ENCODE measurements at regions not wholly inside any gene's neighbourhood (a gene's known extent, or its start where the extent isn't known, plus 50 kb on each side); places are given as distances from the start of the nearest gene placed in this dataset.

DNA sequence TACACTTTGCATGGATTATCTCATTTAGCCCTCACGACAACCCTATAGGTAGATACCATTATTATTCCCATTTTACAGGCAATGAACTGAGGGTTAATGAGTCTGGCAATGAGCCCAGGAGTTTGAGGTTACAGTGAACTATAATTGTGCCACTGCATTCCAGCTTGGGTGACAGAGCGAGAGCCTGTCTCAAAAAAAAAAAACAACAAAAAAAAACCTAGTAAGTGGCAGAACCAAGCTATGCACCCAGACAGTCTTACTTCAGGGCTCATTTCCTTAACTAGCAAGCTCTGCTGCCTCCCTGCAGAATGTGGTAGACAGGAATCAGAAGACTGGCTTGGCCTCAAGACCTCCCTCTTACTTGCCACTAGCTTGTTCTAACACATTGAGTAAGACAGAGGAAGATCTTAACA is 71.9 kb upstream of the RREB1 start:
- DNase-seq (no peak), ATAC-seq (no peak)
- H3K9me3 ChIP-seq (ENCODE audit: control insufficient read depth, low read length, poor library complexity, severe bottlenecking) = no peaks in the 10 kb centered on the region
- Mint-ChIP-seq H3K4me3 (no peak overlapping the region), H3K27ac (no peak overlapping the region), H3K27me3 (peaks cover 19% of the 10 kb centered on the region), H3K36me3 (ENCODE audit: low read depth) (no peaks in the 10 kb centered on the region), H3K4me1 (peaks cover 2% of the 10 kb centered on the region)

- H3K27ac Mint-ChIP-seq = no peak overlapping the region
- no peaks in the 10 kb centered on the region for H3K9me3 ChIP-seq (ENCODE audit: control insufficient read depth, low read length, poor library complexity, severe bottlenecking)
- DNase-seq = no peak
- H3K36me3 Mint-ChIP-seq (ENCODE audit: low read depth) = no peaks in the 10 kb centered on the region
- no peaks in the 10 kb centered on the region for H3K27me3 Mint-ChIP-seq
- no peak overlapping the region for H3K4me3 Mint-ChIP-seq
- peaks cover 3% of the 10 kb centered on the region for H3K4me1 Mint-ChIP-seq
- no peak for ATAC-seq
These were observed 66.2 kb upstream of the RREB1 start for GRCh38 chr6:7041511-7042026.

DNA sequence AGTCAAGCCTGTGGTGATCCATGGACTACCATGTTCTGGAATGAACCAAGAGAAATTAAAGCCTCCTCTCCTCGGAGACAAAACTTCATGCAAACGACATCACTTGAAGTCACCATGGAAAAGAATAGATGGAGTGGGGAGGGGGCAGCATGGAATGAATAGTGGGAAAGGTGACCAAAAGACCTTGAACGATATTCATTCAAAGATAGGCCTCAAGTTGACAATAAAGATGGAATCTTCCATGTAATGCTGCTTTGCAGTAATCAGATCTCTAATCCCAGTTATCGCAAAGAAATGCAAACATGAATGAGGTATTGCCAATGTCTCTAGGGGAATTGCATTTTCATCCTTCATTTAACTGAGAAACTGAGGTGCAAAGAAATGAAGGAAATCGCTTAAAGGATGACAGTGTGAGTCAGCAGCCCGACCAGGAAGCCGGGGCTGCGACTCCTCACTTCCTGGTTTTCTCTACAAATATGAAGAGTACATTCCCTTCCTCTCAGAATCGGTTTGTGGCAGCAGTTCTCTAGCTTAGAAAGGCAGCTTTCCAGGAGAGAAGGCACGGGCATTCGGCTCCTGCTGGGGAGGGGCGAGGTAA is 65.6 kb upstream of the RREB1 start:
- ATAC-seq = no peak

DNA sequence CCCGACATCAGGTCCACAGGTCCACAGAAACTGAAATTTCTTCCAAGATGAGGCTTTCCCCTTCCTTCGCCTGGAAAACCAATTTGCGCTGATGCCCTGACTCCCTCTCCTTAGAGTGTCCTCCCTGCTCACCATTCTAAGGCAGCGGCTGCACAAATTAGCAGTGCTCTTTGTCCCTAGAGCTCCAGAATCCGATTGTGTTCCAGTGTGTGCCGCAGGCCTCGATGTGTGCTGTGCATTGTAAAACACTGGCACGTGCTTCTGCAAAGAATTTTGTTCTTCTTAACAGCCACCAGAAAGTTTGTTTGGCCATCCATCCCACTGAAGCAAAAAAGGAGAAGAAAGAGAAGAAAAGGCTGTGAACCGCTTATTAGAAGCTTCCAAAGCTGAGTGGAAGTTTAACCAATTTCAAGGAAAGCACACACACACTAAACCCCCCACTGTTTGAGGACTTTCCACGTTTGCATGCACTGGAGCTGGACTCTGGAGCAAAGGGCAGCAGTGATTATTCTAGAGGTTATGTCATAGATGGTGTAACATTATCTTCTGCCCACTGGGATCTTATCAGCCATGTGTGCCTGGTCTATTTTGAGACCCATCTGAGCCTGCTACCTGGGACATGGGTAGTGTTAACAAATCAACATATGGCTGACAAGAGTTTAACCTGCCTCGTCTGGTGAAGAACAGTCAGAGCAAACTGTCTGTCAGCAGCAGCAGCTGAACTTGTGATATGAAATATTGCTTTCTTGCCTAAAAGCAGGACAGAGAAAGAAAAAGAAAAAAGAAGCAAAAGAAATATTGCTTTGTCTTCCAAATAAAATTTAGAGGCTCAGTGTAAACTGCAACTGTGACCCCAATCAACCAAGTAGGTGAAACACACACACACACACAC is 64.9 kb upstream of the RREB1 start:
- Mint-ChIP-seq H3K27me3 (no peaks in the 10 kb centered on the region), H3K27ac (no peak overlapping the region), H3K36me3 (ENCODE audit: low read depth) (no peaks in the 10 kb centered on the region), H3K4me3 (no peak overlapping the region), H3K4me1 (peaks cover 3% of the 10 kb centered on the region)
- DNase-seq = no peak
- no peak for ATAC-seq
- H3K9me3 ChIP-seq (ENCODE audit: control insufficient read depth, low read length, poor library complexity, severe bottlenecking) = no peaks in the 10 kb centered on the region

More for the DNA sequence above, 65.6 kb upstream of the RREB1 start:
- Mint-ChIP-seq H3K36me3 (ENCODE audit: low read depth) (no peaks in the 10 kb centered on the region), H3K4me1 (peaks cover 3% of the 10 kb centered on the region), H3K4me3 (no peak overlapping the region), H3K27me3 (no peaks in the 10 kb centered on the region), H3K27ac (no peak overlapping the region)
- H3K9me3 ChIP-seq (ENCODE audit: control insufficient read depth, low read length, poor library complexity, severe bottlenecking) = no peaks in the 10 kb centered on the region
- no peak for DNase-seq

DNA sequence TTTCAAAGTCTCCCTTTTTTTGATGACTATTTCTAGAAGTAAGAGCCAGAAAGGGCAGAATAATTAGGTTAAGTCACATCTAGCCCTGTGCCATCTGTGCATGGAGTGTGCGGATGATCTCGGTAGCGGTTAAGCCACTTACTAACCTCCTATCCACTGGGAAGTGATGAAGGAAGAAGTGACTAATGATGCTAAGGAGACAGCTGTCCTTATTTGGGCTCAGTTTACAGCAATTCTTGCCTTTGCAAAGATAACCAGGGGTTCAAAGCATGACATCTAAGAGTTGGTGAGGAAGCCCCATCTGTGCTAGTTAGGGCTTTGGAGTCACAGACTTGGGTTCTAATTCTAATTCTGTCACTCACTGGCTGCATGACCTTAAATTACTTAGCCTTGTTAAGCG is 62.4 kb upstream of the RREB1 start:
- ATAC-seq = no peak
- peaks cover 3% of the 10 kb centered on the region for H3K4me1 Mint-ChIP-seq
- no peaks in the 10 kb centered on the region for H3K9me3 ChIP-seq (ENCODE audit: control insufficient read depth, low read length, poor library complexity, severe bottlenecking)
- H3K4me3 Mint-ChIP-seq = no peak overlapping the region
- no peak for DNase-seq
- no peaks in the 10 kb centered on the region for H3K27me3 Mint-ChIP-seq
- no peaks in the 10 kb centered on the region for H3K36me3 Mint-ChIP-seq (ENCODE audit: low read depth)
- no peak overlapping the region for H3K27ac Mint-ChIP-seq

GRCh38 chr6:7045746-7046145 is 62.0 kb upstream of the RREB1 start:
- no peaks in the 10 kb centered on the region for H3K27me3 Mint-ChIP-seq
- no peak overlapping the region for H3K4me3 Mint-ChIP-seq
- no peak for ATAC-seq
- DNase-seq = no peak
- no peaks in the 10 kb centered on the region for H3K9me3 ChIP-seq (ENCODE audit: control insufficient read depth, low read length, poor library complexity, severe bottlenecking)
- no peak overlapping the region for H3K27ac Mint-ChIP-seq
- H3K36me3 Mint-ChIP-seq (ENCODE audit: low read depth) = no peaks in the 10 kb centered on the region
- peaks cover 3% of the 10 kb centered on the region for H3K4me1 Mint-ChIP-seq

DNA sequence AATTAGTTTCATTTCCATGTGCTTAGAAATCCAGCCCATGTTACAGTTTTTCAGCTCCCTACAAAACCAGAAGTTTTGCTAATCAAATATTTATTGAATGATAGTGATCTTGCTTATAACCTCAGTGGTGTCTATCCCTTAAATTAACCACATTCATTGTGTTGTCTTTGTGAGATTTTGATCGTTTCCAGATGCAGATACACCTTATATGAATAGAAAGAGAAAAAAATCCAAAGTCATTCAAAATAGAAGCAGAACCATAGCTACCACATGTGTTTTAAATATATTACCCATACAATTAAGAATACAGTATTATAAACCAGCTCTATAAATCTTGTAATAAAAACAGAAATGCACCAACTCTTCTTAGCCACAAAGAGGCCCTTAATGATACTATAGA is 60.6 kb upstream of the RREB1 start:
- H3K9me3 ChIP-seq (ENCODE audit: control insufficient read depth, low read length, poor library complexity, severe bottlenecking) = no peaks in the 10 kb centered on the region
- Mint-ChIP-seq H3K27me3 (no peaks in the 10 kb centered on the region), H3K4me1 (no peaks in the 10 kb centered on the region), H3K36me3 (ENCODE audit: low read depth) (no peaks in the 10 kb centered on the region), H3K4me3 (no peak overlapping the region), H3K27ac (no peak overlapping the region)
- no peak for DNase-seq
- ATAC-seq = no peak

DNA sequence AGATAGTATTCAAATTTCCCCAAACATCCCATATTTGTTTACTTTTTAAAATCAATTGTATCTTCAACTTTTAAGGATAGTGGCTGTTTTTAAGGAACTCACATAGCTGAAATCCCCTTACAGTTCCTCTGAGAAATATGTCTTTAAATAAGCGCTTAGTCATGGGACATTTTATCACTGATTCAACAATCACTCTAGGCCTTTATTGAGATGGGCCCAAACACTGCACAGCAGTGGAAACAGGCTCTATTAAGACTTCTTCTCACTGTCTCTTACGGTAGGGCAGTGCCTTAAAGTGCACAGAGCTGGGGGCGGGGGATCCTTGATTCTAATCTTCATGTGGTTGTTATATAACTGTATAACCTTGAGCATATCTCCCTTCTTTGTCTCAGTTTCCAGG is 59.8 kb upstream of the RREB1 start:
- Mint-ChIP-seq H3K27ac (no peak overlapping the region), H3K4me1 (peaks cover 4% of the 10 kb centered on the region), H3K27me3 (no peaks in the 10 kb centered on the region), H3K4me3 (no peak overlapping the region), H3K36me3 (ENCODE audit: low read depth) (no peaks in the 10 kb centered on the region)
- no peaks in the 10 kb centered on the region for H3K9me3 ChIP-seq (ENCODE audit: control insufficient read depth, low read length, poor library complexity, severe bottlenecking)
- ATAC-seq = no peak
- DNase-seq = no peak

- no peaks in the 10 kb centered on the region for H3K27me3 Mint-ChIP-seq
- no peak overlapping the region for H3K27ac Mint-ChIP-seq
- ATAC-seq (no peak), DNase-seq (no peak)
- H3K9me3 ChIP-seq (ENCODE audit: control insufficient read depth, low read length, poor library complexity, severe bottlenecking) = no peaks in the 10 kb centered on the region
- peaks cover 6% of the 10 kb centered on the region for H3K4me1 Mint-ChIP-seq
- H3K36me3 Mint-ChIP-seq (ENCODE audit: low read depth) = no peaks in the 10 kb centered on the region
- H3K4me3 Mint-ChIP-seq = no peak overlapping the region
These were observed 58.9 kb upstream of the RREB1 start for GRCh38 chr6:7048894-7049293.

GRCh38 chr6:7050004-7050403 is 57.8 kb upstream of the RREB1 start:
- DNase-seq (no peak), ATAC-seq (no peak)
- Mint-ChIP-seq H3K36me3 (ENCODE audit: low read depth) (no peaks in the 10 kb centered on the region), H3K27me3 (no peaks in the 10 kb centered on the region), H3K4me3 (peak overlapping the region; percentile 67), H3K27ac (no peak overlapping the region), H3K4me1 (peaks cover 6% of the 10 kb centered on the region)
- no peaks in the 10 kb centered on the region for H3K9me3 ChIP-seq (ENCODE audit: control insufficient read depth, low read length, poor library complexity, severe bottlenecking)

GRCh38 chr6:7050872-7051779 is 56.6 kb upstream of the RREB1 start:
- H3K36me3 Mint-ChIP-seq (ENCODE audit: low read depth) = no peaks in the 10 kb centered on the region
- peak; percentile 62 for ATAC-seq
- H3K4me3 Mint-ChIP-seq = peak overlapping the region; percentile 67
- DNase-seq = peak; percentile 11 to 21 (median 11)
- H3K27ac Mint-ChIP-seq = no peak overlapping the region
- H3K9me3 ChIP-seq (ENCODE audit: control insufficient read depth, low read length, poor library complexity, severe bottlenecking) = no peaks in the 10 kb centered on the region
- H3K4me1 Mint-ChIP-seq = peaks cover 6% of the 10 kb centered on the region
- no peaks in the 10 kb centered on the region for H3K27me3 Mint-ChIP-seq

DNA sequence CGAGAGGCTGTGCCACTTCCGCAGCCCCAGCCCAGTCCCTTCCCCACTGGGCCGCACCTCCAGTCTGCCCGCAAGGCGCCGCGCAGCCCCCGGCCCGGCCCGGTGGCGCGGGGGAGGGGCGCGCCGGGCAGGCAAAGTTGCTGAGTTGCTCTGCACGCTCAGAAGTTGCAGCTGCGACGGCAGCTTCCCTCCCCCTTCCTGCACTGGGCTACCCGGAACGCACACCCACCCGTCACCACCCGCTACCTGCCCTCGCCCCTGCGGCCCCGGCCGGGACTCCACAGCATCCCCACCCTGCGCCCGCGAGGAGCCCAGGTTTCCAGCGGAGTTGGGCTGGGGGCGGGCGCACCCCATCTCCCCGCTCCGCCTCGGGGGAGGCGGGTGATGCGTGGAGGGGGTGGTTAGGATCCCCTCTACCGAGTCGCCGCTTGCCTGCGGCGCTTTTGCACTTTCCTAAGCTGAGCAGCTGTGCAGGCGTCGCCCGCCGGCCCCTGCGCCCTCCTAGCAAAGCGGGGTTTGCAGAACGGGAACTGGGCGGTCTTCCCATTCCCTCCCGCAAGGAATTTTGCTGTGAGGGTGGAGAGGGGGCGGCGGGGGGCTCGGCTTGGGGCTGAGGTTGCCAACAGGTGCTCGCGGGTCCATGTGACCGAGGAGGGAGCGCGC is 55.9 kb upstream of the RREB1 start:
- H3K4me3 Mint-ChIP-seq = peak overlapping the region; percentile 81
- peak; percentile 17 to 42 (median 25) for DNase-seq
- no peaks in the 10 kb centered on the region for H3K27me3 Mint-ChIP-seq
- H3K9me3 ChIP-seq (ENCODE audit: control insufficient read depth, low read length, poor library complexity, severe bottlenecking) = no peaks in the 10 kb centered on the region
- H3K4me1 Mint-ChIP-seq = peaks cover 6% of the 10 kb centered on the region
- no peaks in the 10 kb centered on the region for H3K36me3 Mint-ChIP-seq (ENCODE audit: low read depth)
- H3K27ac Mint-ChIP-seq = no peak overlapping the region
- ATAC-seq = peak; percentile 82

Data from T-helper 17 cell (primary cell).